Thoracic aorta (tissue), 2 donors: ENCODE measurements at regions not wholly inside any gene's neighbourhood (a gene's known extent, or its start where the extent isn't known, plus 50 kb on each side); places are given as distances from the start of the nearest gene placed in this dataset.
"Not testable (repeated sequence)": the region's sequence is repeated elsewhere in the genome, so short reads cannot be mapped to it uniquely, and the experiment has no call there.

Source experiments
- ATAC-seq: fragments of 150-250 bp; one replicate; pipeline ENCODE4 v1.8.0; 2017; ENCODE audit warnings: low read depth; ENCODE audit not compliant: insufficient number of reproducible peaks, low FRiP score
- DNase-seq: peaks from one replicate; pipeline ENCODE4 v3.0.0-alpha.2; 2020; ENCODE audit warnings: low spot score
- H3K27ac ChIP-seq, 2 donors: fragments of 200-600 bp; sonication (generic); 1 replicate in 1 of 2; 2 replicates in 1 of 2; pipeline ENCODE4 v1.5.1; 2016; ENCODE audit warnings: mild to moderate bottlenecking in 2 of 2, moderate library complexity in 2 of 2
- H3K27me3 ChIP-seq: fragments of 200-600 bp; sonication (generic); replicated peaks from 2 replicates; pipeline ENCODE4 v1.6.0; 2016; ENCODE audit warnings: mild to moderate bottlenecking; ENCODE audit not compliant: insufficient read depth
- H3K36me3 ChIP-seq: fragments of 200-600 bp; sonication (generic); one replicate; pipeline ENCODE4 v1.5.1; 2016
- H3K4me1 ChIP-seq, 2 donors: fragments of 200-600 bp; sonication (generic); 1 replicate in 1 of 2; 2 replicates in 1 of 2; pipeline versions ENCODE4 v1.5.1 to v1.6.0; 2016; ENCODE audit warnings: low read depth in 2 of 2, mild to moderate bottlenecking in 1 of 2; ENCODE audit not compliant: control insufficient read depth in 1 of 2
- H3K4me3 ChIP-seq: fragments of 200-600 bp; sonication (generic); 2 replicates; pipeline ENCODE4 v1.5.1; 2016; ENCODE audit warnings: mild to moderate bottlenecking
- H3K9me3 ChIP-seq: fragments of 200-600 bp; sonication (generic); 2 replicates; pipeline ENCODE4 v1.5.1; 2016
- TF ChIP-seq, protein P1 (sequence below): fragments of 200-600 bp; sonication (generic); IDR thresholded peaks from one replicate; pipeline ENCODE4 v1.5.1; 2019; ENCODE audit warnings: antibody characterized with exemption

- H3K27me3 ChIP-seq = no peaks in the 10 kb centered on the region
- H3K4me1 ChIP-seq = no peaks in the 10 kb centered on the region
- TF ChIP-seq, protein P1, sequence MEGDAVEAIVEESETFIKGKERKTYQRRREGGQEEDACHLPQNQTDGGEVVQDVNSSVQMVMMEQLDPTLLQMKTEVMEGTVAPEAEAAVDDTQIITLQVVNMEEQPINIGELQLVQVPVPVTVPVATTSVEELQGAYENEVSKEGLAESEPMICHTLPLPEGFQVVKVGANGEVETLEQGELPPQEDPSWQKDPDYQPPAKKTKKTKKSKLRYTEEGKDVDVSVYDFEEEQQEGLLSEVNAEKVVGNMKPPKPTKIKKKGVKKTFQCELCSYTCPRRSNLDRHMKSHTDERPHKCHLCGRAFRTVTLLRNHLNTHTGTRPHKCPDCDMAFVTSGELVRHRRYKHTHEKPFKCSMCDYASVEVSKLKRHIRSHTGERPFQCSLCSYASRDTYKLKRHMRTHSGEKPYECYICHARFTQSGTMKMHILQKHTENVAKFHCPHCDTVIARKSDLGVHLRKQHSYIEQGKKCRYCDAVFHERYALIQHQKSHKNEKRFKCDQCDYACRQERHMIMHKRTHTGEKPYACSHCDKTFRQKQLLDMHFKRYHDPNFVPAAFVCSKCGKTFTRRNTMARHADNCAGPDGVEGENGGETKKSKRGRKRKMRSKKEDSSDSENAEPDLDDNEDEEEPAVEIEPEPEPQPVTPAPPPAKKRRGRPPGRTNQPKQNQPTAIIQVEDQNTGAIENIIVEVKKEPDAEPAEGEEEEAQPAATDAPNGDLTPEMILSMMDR = no peak
Observed at GRCh38 chr16:8044796-8045195, 545.5 kb downstream of the TMEM114 start.

DNA sequence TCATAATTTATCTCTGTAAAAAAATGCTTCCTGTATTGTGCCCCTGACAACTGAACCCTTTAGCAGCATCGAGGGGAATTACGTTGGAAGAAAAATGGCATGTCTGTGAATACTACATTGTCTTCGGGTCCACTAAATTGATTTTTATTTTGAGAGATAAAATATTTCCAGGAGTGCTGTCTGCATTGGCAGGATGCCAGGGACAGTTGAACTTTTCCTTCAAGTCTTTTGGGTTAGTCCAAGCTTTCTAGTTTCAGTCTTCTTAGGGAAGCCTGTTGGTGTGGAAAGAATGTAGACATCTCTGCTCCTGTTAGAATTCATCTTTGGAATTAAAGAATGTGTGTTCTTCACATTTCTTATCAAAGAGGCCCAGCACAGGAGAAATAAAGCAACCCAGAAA is 557.9 kb downstream of the TMEM114 start:
- TF ChIP-seq, protein P1 = no peak
- ATAC-seq (no peak), DNase-seq (no peak)
- H3K27ac ChIP-seq = no peak overlapping the region
- H3K4me1 ChIP-seq = no peaks in the 10 kb centered on the region
- H3K36me3 ChIP-seq = no peaks in the 10 kb centered on the region
- H3K27me3 ChIP-seq = no peaks in the 10 kb centered on the region
- no peak overlapping the region for H3K4me3 ChIP-seq
- H3K9me3 ChIP-seq = no peaks in the 10 kb centered on the region

More at GRCh38 chr16:8044796-8045195, 545.5 kb downstream of the TMEM114 start:
- DNase-seq = no peak
- H3K27ac ChIP-seq = no peak overlapping the region
- no peak for ATAC-seq
- no peak overlapping the region for H3K4me3 ChIP-seq
- no peaks in the 10 kb centered on the region for H3K36me3 ChIP-seq
- no peaks in the 10 kb centered on the region for H3K9me3 ChIP-seq

DNA sequence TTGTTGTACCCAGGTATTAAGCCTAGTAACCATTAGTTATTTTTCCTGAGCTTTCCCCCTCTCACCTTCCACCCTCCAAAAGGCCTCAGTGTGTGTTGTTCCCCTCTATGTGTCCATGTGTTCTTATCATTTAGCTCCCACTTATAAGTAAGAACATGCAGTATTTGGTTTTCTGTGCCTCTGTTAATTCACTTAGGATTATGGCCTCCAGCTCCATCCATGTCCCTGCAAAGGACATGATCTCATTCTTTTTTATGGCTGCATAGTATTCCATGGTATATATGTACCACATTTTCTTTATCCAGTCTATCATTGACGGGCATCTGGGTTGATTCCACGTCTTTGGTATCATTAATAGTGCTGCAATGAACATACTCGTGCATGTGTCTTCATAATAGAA is 560.3 kb downstream of the TMEM114 start:
- not testable (repeated sequence) for H3K4me1 ChIP-seq, H3K4me3 ChIP-seq, H3K27me3 ChIP-seq

DNA sequence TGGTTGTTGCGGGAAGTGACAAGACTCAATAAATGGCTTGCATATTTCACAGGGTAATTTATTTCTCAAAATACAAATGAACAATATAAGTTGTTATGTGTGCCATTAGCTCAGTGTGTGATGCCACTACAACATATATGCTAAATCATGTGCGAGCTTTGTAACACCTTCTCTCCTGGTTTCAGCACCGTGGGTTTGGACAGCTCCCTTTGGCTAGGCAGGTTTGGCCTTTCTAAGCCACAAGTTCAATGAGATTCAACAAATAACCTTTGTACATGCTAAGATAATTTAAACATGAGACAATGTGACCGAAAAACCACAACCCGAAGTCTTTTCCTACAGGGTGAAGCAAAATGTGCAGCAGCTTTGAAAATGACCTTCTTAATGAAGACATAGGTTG is 563.9 kb downstream of the TMEM114 start:
- H3K36me3 ChIP-seq = no peaks in the 10 kb centered on the region
- ATAC-seq (no peak), DNase-seq (no peak)
- TF ChIP-seq, protein P1 = no peak
- H3K9me3 ChIP-seq = no peaks in the 10 kb centered on the region
- no peaks in the 10 kb centered on the region for H3K27me3 ChIP-seq
- H3K4me3 ChIP-seq = no peak overlapping the region
- no peak overlapping the region for H3K27ac ChIP-seq
- H3K4me1 ChIP-seq = no peaks in the 10 kb centered on the region

More for the DNA sequence above, 560.3 kb downstream of the TMEM114 start:
- not testable (repeated sequence) for DNase-seq, ATAC-seq, H3K27ac ChIP-seq, H3K9me3 ChIP-seq, H3K36me3 ChIP-seq

- no peak for ATAC-seq
- Histone ChIP-seq H3K27ac (no peak overlapping the region), H3K36me3 (no peaks in the 10 kb centered on the region), H3K27me3 (no peaks in the 10 kb centered on the region), H3K4me1 (no peaks in the 10 kb centered on the region), H3K4me3 (no peak overlapping the region), H3K9me3 (no peaks in the 10 kb centered on the region)
- no peak for DNase-seq
- TF ChIP-seq, protein P1 = no peak
Observed at GRCh38 chr16:8023326-8023725, 567.0 kb downstream of the TMEM114 start.

DNA sequence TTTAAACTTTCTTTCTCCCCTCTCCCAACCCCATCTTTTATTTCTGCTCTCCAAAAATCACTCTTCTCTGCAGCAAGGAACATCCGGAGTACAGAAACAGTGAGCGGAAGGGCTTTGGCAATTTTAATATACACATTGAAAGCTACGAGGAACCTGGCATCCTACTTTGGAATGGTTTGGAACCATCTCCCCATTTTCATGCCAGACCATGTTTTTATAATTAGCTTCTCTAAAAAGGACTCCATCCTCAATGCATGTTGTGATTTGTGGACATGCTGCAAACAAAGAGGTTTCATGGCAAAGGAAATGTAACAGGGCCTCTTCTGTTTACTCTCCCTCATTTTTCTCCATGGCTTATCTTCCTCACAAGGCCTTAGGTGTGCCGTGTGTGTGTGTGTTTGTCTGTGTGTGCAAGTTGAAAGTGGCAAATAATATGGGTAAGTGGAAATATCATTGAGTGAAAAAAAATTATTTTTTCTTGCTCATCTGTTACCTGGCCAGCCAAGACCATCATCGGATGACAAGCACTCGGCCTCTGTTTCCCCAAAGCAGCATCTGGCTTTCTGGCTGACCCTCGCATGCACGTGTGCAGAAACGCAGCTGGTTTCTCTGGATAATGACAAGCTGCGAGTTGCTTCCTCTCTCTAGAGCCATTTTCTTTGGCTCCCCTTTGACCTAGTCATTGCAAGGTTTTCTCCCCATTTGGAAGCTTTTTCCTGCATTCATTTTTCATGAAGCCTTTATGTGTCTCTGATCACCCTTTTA is 585.0 kb downstream of the TMEM114 start:
- no peak for ATAC-seq
- no peaks in the 10 kb centered on the region for H3K4me1 ChIP-seq
- no peaks in the 10 kb centered on the region for H3K36me3 ChIP-seq
- TF ChIP-seq, protein P1 = no peak
- no peaks in the 10 kb centered on the region for H3K9me3 ChIP-seq
- H3K27ac ChIP-seq = no peak overlapping the region
- DNase-seq = no peak
- no peak overlapping the region for H3K4me3 ChIP-seq
- no peaks in the 10 kb centered on the region for H3K27me3 ChIP-seq
